GM23338 (cell line): ENCODE measurements at regions not wholly inside any gene's neighbourhood (a gene's known extent, or its start where the extent isn't known, plus 50 kb on each side); places are given as distances from the start of the nearest gene placed in this dataset.

Experiments used
- ATAC-seq: fragments of 200-7000 bp; cut with Tn5 transposase; 3 replicates; pipeline ENCODE4 v1.9.1; 2020
- DNase-seq: peaks from one replicate; pipeline ENCODE4 v3.0.0-alpha.2; 2015; ENCODE audit warnings: low spot score
- H2AFZ ChIP-seq: fragments of 200-600 bp; sonication (generic); 2 replicates; pipeline ENCODE4 v1.8.0; 2016; ENCODE audit warnings: antibody characterized with exemption, mild to moderate bottlenecking, moderate library complexity
- H3F3A ChIP-seq: fragments of 200-600 bp; sonication (generic); replicated peaks from 2 replicates; pipeline ENCODE4 v1.8.0; 2017; ENCODE audit warnings: antibody characterized with exemption, mixed run types, low read depth
- H3K27ac ChIP-seq: fragments of 200-600 bp; sonication (generic); 2 replicates; pipeline ENCODE4 v1.6.1; 2016; ENCODE audit warnings: low read depth
- H3K27me3 ChIP-seq: fragments of 200-600 bp; sonication (generic); 2 replicates; pipeline ENCODE4 v1.8.0; 2016; ENCODE audit warnings: mild to moderate bottlenecking, mixed run types, moderate library complexity; ENCODE audit not compliant: insufficient read depth
- H3K36me3 ChIP-seq: fragments of 200-600 bp; sonication (generic); 2 replicates; pipeline ENCODE4 v1.8.0; 2016; ENCODE audit warnings: mild to moderate bottlenecking; ENCODE audit not compliant: insufficient read depth
- H3K4me1 ChIP-seq: fragments of 200-600 bp; sonication (generic); 2 replicates; pipeline ENCODE4 v1.8.0; 2016; ENCODE audit warnings: mild to moderate bottlenecking, moderate library complexity; ENCODE audit not compliant: insufficient read depth
- H3K4me2 ChIP-seq: fragments of 200-600 bp; sonication (generic); 2 replicates; pipeline ENCODE4 v1.7.1; 2017; ENCODE audit warnings: mixed run types
- H3K4me3 ChIP-seq: fragments of 200-600 bp; sonication (generic); 2 replicates; pipeline ENCODE4 v1.6.1; 2016; ENCODE audit warnings: mixed run types
- H3K79me2 ChIP-seq: fragments of 200-600 bp; sonication (generic); replicated peaks from 2 replicates; pipeline ENCODE4 v1.8.0; 2017; ENCODE audit warnings: mild to moderate bottlenecking; ENCODE audit not compliant: insufficient read depth
- H3K9me2 ChIP-seq: fragments of 200-600 bp; sonication (generic); 2 replicates; pipeline ENCODE4 v1.8.0; 2017; ENCODE audit not compliant: insufficient read depth
- H4K20me1 ChIP-seq: fragments of 200-600 bp; sonication (generic); replicated peaks from 2 replicates; pipeline ENCODE4 v1.8.0; 2017; ENCODE audit warnings: mild to moderate bottlenecking; ENCODE audit not compliant: insufficient read depth
- H3K27ac Mint-ChIP-seq: 2 replicates; pipeline ENCODE4 v1.8.0; 2020; ENCODE audit warnings: inconsistent platforms, mild to moderate bottlenecking, moderate library complexity, mixed read lengths
- H3K27me3 Mint-ChIP-seq: 3 replicates; pipeline ENCODE4 v1.8.0; 2022; ENCODE audit warnings: low read depth, mild to moderate bottlenecking, moderate library complexity, mixed read lengths, inconsistent platforms; ENCODE audit not compliant: insufficient read depth, poor library complexity
- H3K36me3 Mint-ChIP-seq: 3 replicates; pipeline ENCODE4 v1.8.0; 2021; ENCODE audit warnings: low read depth, mild to moderate bottlenecking, inconsistent platforms, moderate library complexity, mixed read lengths
- H3K4me1 Mint-ChIP-seq: 3 replicates; pipeline ENCODE4 v1.8.0; 2020; ENCODE audit warnings: mild to moderate bottlenecking, inconsistent platforms, mixed read lengths
- H3K4me3 Mint-ChIP-seq: 3 replicates; pipeline ENCODE4 v1.8.0; 2021; ENCODE audit warnings: moderate library complexity, mild to moderate bottlenecking, inconsistent platforms, mixed read lengths
- H3K9me3 Mint-ChIP-seq: 3 replicates; pipeline ENCODE4 v1.8.0; 2020; ENCODE audit warnings: moderate library complexity, mild to moderate bottlenecking, inconsistent platforms, mixed read lengths
- CREB1 ChIP-seq: fragments of 250-450 bp; sonication (Bioruptor Pico); IDR thresholded peaks from 2 replicates; pipeline ENCODE4 v1.5.0; 2020; ENCODE audit warnings: low read depth, mild to moderate bottlenecking, moderate library complexity
- EZH2 ChIP-seq: fragments of 200-600 bp; sonication (generic); IDR thresholded peaks from one replicate; pipeline ENCODE4 v1.8.0; 2017; ENCODE audit warnings: antibody characterized with exemption, mild to moderate bottlenecking, low read depth; ENCODE audit not compliant: unreplicated experiment
- EZH2phosphoT487 ChIP-seq: fragments of 200-600 bp; sonication (generic); IDR thresholded peaks from one replicate; pipeline ENCODE4 v1.8.1; 2018; ENCODE audit warnings: antibody characterized with exemption; ENCODE audit not compliant: unreplicated experiment
- JUNB ChIP-seq: IDR thresholded peaks from one replicate; pipeline ENCODE4 v1.6.1; 2016; ENCODE audit warnings: antibody characterized with exemption; ENCODE audit not compliant: unreplicated experiment
- NANOG ChIP-seq: IDR thresholded peaks from 2 replicates; pipeline ENCODE4 v1.6.1; 2016; ENCODE audit warnings: antibody characterized with exemption, borderline replicate concordance
- POLR2AphosphoS5 ChIP-seq: IDR thresholded peaks from 2 replicates; pipeline ENCODE4 v1.6.1; 2016; ENCODE audit warnings: antibody characterized with exemption, low read depth
- STAT1 ChIP-seq: IDR thresholded peaks from one replicate; pipeline ENCODE4 v1.6.1; 2016; ENCODE audit warnings: antibody characterized with exemption; ENCODE audit not compliant: unreplicated experiment
- ZNF114 ChIP-seq: fragments of 250-450 bp; sonication (Bioruptor Pico); IDR thresholded peaks from 2 replicates; pipeline ENCODE4 v1.5.0; 2020; ENCODE audit warnings: mild to moderate bottlenecking, moderate library complexity
- ZNF331 ChIP-seq: fragments of 250-450 bp; sonication (Bioruptor Pico); IDR thresholded peaks from 2 replicates; pipeline ENCODE4 v1.5.0; 2020; ENCODE audit warnings: low read depth, mild to moderate bottlenecking, moderate library complexity
- TF ChIP-seq, protein P1 (sequence below): fragments of 250-450 bp; sonication (Bioruptor Pico); IDR thresholded peaks from 2 replicates; pipeline ENCODE4 v1.5.0; 2020; ENCODE audit warnings: mild to moderate bottlenecking, moderate library complexity
- TF ChIP-seq, protein P2 (sequence below): IDR thresholded peaks from 2 replicates; pipeline ENCODE4 v1.6.1; 2016; ENCODE audit warnings: antibody characterized with exemption
- TF ChIP-seq, protein P3 (sequence below), 2 experiments: fragments of 200-600 bp in 1 of 2; sonication (generic) in 1 of 2; conservative IDR thresholded peaks; 2 replicates each; pipeline versions ENCODE4 v1.5.1 to v1.6.1; 2016 to 2017; ENCODE audit warnings: antibody characterized with exemption in 2 of 2, low read depth in 2 of 2, mild to moderate bottlenecking in 2 of 2, moderate library complexity in 1 of 2

DNA sequence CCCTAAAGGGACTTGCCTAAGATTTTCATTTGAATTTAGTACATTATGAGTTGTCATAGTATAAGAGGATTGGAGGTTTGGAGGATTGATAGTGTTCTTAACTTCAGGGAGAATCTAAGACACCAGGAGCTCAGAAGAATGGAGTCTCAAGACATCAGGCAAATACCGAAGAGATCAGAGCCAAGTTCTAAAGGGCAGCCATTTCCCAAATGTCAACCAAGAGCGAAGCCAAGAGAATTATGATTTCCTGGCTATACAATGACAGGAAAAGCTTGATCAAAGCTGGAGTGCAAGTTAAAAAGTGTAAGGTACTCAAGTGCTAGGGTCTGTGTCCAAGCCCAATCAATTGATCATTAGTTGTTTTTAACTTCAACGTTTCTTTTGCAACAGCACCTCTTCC lies 283.0 kb upstream of the FN1 start:
- Mint-ChIP-seq H3K27ac (no peak overlapping the region), H3K4me3 (no peak overlapping the region)
- H3K27ac ChIP-seq: no peak overlapping the region

DNA sequence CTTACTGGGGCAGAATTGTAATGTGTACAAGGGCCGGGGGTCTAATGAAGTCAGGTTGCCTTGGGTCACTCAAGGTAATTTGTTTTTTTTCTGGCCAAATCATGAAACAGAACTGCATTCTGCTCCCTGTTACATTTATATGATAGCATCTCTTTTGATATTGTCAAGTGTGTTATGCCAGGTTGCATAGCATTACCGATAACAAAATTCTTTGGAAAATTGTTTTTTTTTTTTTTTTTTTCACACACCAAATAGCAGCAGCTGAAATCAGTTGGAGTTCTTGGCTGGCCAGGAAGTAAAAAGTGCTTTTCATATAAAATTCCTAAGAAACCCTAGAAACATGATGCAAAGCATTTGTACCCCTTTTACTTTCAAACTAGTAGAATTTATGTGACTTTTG lies 282.6 kb upstream of the FN1 start:
- H3K4me3 Mint-ChIP-seq: no peak overlapping the region
- H3K27me3 ChIP-seq: no peaks in the 10 kb centered on the region
- H3K9me2 ChIP-seq: 0 out of 2 replicates have a peak, but pooled peaks cover 10% of the 10 kb centered on the region
- peaks cover 2% of the 10 kb centered on the region for H3K27me3 Mint-ChIP-seq
- no peaks in the 10 kb centered on the region for H3K4me1 ChIP-seq
- H3K27ac Mint-ChIP-seq: no peak overlapping the region
- no peak overlapping the region for H3K4me3 ChIP-seq
- no peaks in the 10 kb centered on the region for H4K20me1 ChIP-seq
- H3K9me3 Mint-ChIP-seq: no peaks in the 10 kb centered on the region
- DNase-seq: no peak
- no peaks in the 10 kb centered on the region for H3K79me2 ChIP-seq
- H3K27ac ChIP-seq: no peak overlapping the region
- no peak overlapping the region for H2AFZ ChIP-seq
- no peak for ATAC-seq
- no peaks in the 10 kb centered on the region for H3K36me3 ChIP-seq
- H3K36me3 Mint-ChIP-seq: no peaks in the 10 kb centered on the region
- no peaks in the 10 kb centered on the region for H3K4me1 Mint-ChIP-seq
- no peaks in the 10 kb centered on the region for H3F3A ChIP-seq
- no peak overlapping the region for H3K4me2 ChIP-seq
- TF ChIP-seq EZH2: no peak
- no peak for TF ChIP-seq ZNF331
- TF ChIP-seq NANOG: no peak
- TF ChIP-seq POLR2AphosphoS5: no peak
- TF ChIP-seq ZNF114 (CRISPR knock-in tag): no peak
- TF ChIP-seq CREB1: no peak
- no peak for TF ChIP-seq JUNB
- TF ChIP-seq, protein P1, sequence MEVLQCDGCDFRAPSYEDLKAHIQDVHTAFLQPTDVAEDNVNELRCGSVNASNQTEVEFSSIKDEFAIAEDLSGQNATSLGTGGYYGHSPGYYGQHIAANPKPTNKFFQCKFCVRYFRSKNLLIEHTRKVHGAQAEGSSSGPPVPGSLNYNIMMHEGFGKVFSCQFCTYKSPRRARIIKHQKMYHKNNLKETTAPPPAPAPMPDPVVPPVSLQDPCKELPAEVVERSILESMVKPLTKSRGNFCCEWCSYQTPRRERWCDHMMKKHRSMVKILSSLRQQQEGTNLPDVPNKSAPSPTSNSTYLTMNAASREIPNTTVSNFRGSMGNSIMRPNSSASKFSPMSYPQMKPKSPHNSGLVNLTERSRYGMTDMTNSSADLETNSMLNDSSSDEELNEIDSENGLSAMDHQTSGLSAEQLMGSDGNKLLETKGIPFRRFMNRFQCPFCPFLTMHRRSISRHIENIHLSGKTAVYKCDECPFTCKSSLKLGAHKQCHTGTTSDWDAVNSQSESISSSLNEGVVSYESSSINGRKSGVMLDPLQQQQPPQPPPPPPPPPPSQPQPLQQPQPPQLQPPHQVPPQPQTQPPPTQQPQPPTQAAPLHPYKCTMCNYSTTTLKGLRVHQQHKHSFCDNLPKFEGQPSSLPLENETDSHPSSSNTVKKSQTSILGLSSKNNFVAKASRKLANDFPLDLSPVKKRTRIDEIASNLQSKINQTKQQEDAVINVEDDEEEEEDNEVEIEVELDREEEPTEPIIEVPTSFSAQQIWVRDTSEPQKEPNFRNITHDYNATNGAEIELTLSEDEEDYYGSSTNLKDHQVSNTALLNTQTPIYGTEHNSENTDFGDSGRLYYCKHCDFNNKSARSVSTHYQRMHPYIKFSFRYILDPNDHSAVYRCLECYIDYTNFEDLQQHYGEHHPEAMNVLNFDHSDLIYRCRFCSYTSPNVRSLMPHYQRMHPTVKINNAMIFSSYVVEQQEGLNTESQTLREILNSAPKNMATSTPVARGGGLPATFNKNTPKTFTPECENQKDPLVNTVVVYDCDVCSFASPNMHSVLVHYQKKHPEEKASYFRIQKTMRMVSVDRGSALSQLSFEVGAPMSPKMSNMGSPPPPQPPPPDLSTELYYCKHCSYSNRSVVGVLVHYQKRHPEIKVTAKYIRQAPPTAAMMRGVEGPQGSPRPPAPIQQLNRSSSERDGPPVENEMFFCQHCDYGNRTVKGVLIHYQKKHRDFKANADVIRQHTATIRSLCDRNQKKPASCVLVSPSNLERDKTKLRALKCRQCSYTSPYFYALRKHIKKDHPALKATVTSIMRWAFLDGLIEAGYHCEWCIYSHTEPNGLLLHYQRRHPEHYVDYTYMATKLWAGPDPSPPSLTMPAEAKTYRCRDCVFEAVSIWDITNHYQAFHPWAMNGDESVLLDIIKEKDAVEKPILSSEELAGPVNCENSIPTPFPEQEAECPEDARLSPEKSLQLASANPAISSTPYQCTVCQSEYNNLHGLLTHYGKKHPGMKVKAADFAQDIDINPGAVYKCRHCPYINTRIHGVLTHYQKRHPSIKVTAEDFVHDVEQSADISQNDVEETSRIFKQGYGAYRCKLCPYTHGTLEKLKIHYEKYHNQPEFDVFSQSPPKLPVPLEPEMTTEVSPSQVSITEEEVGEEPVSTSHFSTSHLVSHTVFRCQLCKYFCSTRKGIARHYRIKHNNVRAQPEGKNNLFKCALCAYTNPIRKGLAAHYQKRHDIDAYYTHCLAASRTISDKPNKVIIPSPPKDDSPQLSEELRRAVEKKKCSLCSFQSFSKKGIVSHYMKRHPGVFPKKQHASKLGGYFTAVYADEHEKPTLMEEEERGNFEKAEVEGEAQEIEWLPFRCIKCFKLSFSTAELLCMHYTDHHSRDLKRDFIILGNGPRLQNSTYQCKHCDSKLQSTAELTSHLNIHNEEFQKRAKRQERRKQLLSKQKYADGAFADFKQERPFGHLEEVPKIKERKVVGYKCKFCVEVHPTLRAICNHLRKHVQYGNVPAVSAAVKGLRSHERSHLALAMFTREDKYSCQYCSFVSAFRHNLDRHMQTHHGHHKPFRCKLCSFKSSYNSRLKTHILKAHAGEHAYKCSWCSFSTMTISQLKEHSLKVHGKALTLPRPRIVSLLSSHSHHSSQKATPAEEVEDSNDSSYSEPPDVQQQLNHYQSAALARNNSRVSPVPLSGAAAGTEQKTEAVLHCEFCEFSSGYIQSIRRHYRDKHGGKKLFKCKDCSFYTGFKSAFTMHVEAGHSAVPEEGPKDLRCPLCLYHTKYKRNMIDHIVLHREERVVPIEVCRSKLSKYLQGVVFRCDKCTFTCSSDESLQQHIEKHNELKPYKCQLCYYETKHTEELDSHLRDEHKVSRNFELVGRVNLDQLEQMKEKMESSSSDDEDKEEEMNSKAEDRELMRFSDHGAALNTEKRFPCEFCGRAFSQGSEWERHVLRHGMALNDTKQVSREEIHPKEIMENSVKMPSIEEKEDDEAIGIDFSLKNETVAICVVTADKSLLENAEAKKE (CRISPR knock-in tag): no peak
- TF ChIP-seq STAT1: no peak
- TF ChIP-seq, protein P2, sequence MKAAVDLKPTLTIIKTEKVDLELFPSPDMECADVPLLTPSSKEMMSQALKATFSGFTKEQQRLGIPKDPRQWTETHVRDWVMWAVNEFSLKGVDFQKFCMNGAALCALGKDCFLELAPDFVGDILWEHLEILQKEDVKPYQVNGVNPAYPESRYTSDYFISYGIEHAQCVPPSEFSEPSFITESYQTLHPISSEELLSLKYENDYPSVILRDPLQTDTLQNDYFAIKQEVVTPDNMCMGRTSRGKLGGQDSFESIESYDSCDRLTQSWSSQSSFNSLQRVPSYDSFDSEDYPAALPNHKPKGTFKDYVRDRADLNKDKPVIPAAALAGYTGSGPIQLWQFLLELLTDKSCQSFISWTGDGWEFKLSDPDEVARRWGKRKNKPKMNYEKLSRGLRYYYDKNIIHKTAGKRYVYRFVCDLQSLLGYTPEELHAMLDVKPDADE: no peak
- TF ChIP-seq, protein P3, sequence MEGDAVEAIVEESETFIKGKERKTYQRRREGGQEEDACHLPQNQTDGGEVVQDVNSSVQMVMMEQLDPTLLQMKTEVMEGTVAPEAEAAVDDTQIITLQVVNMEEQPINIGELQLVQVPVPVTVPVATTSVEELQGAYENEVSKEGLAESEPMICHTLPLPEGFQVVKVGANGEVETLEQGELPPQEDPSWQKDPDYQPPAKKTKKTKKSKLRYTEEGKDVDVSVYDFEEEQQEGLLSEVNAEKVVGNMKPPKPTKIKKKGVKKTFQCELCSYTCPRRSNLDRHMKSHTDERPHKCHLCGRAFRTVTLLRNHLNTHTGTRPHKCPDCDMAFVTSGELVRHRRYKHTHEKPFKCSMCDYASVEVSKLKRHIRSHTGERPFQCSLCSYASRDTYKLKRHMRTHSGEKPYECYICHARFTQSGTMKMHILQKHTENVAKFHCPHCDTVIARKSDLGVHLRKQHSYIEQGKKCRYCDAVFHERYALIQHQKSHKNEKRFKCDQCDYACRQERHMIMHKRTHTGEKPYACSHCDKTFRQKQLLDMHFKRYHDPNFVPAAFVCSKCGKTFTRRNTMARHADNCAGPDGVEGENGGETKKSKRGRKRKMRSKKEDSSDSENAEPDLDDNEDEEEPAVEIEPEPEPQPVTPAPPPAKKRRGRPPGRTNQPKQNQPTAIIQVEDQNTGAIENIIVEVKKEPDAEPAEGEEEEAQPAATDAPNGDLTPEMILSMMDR (conservative IDR thresholded peaks at IDR 0.05; ENCODE audit: low read depth in 2 of 2): no peak

More for the DNA sequence above, 283.0 kb upstream of the FN1 start:
- Histone ChIP-seq H3K4me1 (no peaks in the 10 kb centered on the region), H3K27me3 (no peaks in the 10 kb centered on the region), H3K36me3 (no peaks in the 10 kb centered on the region), H3F3A (no peaks in the 10 kb centered on the region), H2AFZ (no peak overlapping the region), H3K79me2 (no peaks in the 10 kb centered on the region), H3K4me2 (no peak overlapping the region), H3K9me2 (0 out of 2 replicates have a peak, but pooled peaks cover 10% of the 10 kb centered on the region), H4K20me1 (no peaks in the 10 kb centered on the region), H3K4me3 (no peak overlapping the region)
- DNase-seq (no peak), ATAC-seq (no peak)
- Mint-ChIP-seq H3K9me3 (no peaks in the 10 kb centered on the region), H3K27me3 (peaks cover 2% of the 10 kb centered on the region), H3K36me3 (no peaks in the 10 kb centered on the region), H3K4me1 (no peaks in the 10 kb centered on the region)
- no peak for TF ChIP-seq EZH2phosphoT487
